ENCODE measurements at regions not wholly inside any gene's neighbourhood (a gene's known extent, or its start where the extent isn't known, plus 50 kb on each side); places are given as distances from the start of the nearest gene placed in this dataset.

DNA sequence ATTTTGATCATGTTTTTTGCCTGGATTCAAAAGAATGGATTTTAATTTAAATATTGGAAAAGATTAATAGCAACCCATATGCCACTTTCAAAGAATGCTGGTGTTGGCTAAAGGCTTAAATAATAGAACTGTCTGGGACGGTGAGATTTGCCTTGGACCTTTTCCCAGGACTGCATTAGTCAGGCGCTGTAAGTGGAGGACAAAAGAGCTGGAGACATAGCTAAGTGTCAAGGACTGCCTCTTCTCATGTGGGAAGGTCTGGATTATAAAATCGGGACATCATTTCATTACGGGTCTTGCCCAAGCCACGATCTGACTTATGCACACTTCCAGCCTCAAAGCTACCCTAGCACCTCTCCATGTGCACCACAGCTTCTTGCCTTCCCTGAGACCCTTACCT, 458.5 kb upstream of the DEPDC1 start:
- ChIA-PET CTCF (no interaction called here), POLR2A (no interaction called here)
- H3K4me3 ChIP-seq (ENCODE audit: low read depth, low read length) = no peak overlapping the region
- DNase-seq (ENCODE audit: low read depth, low spot score) = no peak
- TF ChIP-seq, protein P1, sequence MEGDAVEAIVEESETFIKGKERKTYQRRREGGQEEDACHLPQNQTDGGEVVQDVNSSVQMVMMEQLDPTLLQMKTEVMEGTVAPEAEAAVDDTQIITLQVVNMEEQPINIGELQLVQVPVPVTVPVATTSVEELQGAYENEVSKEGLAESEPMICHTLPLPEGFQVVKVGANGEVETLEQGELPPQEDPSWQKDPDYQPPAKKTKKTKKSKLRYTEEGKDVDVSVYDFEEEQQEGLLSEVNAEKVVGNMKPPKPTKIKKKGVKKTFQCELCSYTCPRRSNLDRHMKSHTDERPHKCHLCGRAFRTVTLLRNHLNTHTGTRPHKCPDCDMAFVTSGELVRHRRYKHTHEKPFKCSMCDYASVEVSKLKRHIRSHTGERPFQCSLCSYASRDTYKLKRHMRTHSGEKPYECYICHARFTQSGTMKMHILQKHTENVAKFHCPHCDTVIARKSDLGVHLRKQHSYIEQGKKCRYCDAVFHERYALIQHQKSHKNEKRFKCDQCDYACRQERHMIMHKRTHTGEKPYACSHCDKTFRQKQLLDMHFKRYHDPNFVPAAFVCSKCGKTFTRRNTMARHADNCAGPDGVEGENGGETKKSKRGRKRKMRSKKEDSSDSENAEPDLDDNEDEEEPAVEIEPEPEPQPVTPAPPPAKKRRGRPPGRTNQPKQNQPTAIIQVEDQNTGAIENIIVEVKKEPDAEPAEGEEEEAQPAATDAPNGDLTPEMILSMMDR (IDR thresholded peaks at IDR 0.05; ENCODE audit: insufficient read depth, low read length, missing control alignments) = no peak

DNA sequence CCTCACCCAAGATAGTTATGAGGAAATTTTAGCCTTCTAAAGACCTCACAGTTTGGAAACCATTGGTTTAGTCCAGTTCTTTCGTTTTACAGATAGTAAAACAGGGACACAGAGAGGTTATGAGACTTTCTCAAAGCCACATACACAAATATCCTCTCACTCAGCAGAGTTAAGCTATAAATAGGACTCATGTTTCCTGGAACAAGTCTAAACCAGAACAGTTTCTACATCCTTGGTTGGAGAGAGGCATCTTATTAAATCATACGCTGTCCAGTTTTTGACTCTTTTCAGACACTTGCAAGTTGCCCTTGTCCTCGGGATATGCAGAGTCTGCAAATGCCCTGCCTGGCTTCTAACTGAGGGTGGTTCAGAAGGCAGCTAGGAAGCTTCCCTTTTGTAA, 462.1 kb upstream of the DEPDC1 start:
- TF ChIP-seq, protein P1 (IDR thresholded peaks at IDR 0.05; ENCODE audit: insufficient read depth, low read length, missing control alignments) = no peak
- ChIA-PET POLR2A (no interaction called here), CTCF (no interaction called here)
- DNase-seq (ENCODE audit: low read depth, low spot score) = no peak
- H3K4me3 ChIP-seq (ENCODE audit: low read depth, low read length) = no peak overlapping the region

DNA sequence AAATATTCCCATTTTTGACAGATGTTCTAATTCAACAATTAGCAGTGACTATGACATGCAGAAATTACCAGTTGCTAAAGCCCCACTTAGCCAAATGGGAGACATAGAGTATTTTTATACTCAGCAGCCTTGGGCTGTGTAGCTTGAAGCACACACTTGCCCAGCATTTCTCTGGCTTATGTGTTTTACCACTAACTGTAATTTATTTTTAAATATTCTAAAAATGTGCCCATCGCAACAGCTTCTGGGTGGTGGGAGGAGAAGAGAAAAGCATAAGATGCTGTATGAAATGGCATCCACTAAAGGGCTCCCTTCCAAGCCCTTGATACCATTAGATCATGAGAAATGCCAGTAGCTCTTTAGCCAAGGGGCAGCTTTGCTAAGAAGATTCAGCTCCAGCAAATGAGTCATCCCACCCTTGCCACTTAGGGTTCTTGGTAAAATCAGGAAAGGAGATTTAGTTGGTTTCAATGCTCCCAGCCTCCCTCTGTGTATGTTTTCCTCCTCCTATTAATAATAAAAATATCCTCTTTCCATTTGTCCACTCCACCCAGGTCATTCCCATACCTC, 462.7 kb upstream of the DEPDC1 start:
- no peak for DNase-seq (ENCODE audit: low read depth, low spot score)
- H3K4me3 ChIP-seq (ENCODE audit: low read depth, low read length) = no peak overlapping the region
- ChIA-PET POLR2A (no interaction called here), CTCF (no interaction called here)
- TF ChIP-seq, protein P1 (IDR thresholded peaks at IDR 0.05; ENCODE audit: insufficient read depth, low read length, missing control alignments) = no peak

DNA sequence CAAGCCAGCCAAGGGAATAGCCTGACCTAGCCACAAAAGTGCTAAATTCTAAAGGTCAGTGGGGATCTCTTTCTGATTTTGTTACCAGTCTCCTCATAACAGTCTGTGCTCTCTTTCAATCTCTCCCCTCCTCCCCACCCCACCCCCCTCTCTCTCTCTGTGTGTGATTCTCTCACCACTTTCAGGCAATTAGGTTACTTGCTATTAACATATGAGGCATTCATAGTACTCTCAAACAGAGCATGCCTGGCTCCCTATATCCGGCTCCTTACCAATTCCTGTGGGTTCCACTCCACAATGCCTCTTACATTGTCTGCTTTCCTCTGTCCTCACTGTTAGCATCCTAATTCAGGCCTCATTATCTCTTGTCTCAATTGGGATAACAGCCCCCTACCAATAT, 464.3 kb upstream of the DEPDC1 start:
- ChIA-PET CTCF (no interaction called here), POLR2A (no interaction called here)
- H3K4me3 ChIP-seq (ENCODE audit: low read depth, low read length) = no peak overlapping the region
- TF ChIP-seq, protein P1 (IDR thresholded peaks at IDR 0.05; ENCODE audit: insufficient read depth, low read length, missing control alignments) = no peak
- DNase-seq (ENCODE audit: low read depth, low spot score) = no peak

DNA sequence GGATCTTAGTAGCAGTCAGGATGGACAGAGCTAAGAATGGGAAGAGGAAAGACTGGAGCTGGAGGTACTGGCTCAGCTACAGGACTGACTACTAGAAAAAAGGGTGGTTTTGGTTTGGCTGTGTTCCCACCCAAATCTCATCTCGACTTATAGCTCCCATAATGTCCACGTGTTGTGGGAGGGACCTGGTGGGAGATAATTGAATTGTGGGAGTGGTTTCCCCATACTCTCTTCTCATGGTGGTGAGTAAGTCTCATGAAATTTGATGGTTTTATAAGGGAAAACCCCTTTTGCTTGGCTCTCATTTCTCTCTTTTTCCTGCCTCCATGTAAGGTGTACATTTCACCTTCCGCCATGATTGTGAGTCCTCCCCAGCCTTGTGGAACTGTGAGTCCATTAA, 466.5 kb upstream of the DEPDC1 start:
- DNase-seq (ENCODE audit: low read depth, low spot score) = no peak
- POLR2A ChIA-PET = no interaction called here
- TF ChIP-seq, protein P1 (IDR thresholded peaks at IDR 0.05; ENCODE audit: insufficient read depth, low read length, missing control alignments) = no peak
- no peak overlapping the region for H3K4me3 ChIP-seq (ENCODE audit: low read depth, low read length)
- CTCF ChIA-PET = no interaction called here

DNA sequence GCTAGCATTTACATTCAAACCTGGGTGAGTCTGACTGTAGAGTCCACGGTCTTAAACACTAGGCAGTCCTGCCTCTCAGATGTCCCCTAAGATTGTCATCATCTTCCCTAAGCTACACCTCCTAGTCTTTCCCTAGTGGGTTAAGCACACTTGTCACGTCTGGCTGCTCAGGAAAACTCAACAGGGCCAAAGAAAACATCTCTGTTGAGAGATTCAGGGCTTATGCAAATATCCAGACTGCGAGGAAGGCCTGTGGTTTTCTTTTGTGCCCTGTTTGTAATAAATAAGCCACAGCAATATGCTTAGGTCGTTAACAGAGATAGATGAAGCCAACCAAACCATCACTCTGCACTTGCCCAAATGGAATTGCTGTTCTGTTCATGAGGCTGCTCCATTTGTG, 472.6 kb upstream of the DEPDC1 start:
- TF ChIP-seq, protein P1 (IDR thresholded peaks at IDR 0.05; ENCODE audit: insufficient read depth, low read length, missing control alignments) = no peak
- H3K4me3 ChIP-seq (ENCODE audit: low read depth, low read length) = no peak overlapping the region
- DNase-seq (ENCODE audit: low read depth, low spot score) = no peak
- CTCF ChIA-PET = no interaction called here
- POLR2A ChIA-PET = no interaction called here
